HTR-8/SVneo (cell line): ENCODE measurements at regions not wholly inside any gene's neighbourhood (a gene's known extent, or its start where the extent isn't known, plus 50 kb on each side); places are given as distances from the start of the nearest gene placed in this dataset.

Source experiments
- DNase-seq: peaks from one replicate; pipeline ENCODE4 v3.0.0; 2011; ENCODE audit warnings: low spot score, mixed read lengths; ENCODE audit not compliant: insufficient read length
- FAIRE-seq: peaks from 2 replicates; lab custom pipeline; 2011; peaks lifted over from hg19 to GRCh38; lab: Jason Lieb, UNC

GRCh38 chr2:41597680-41598079, 450.1 kb upstream of the PKDCC start:
- no peak for FAIRE-seq
- DNase-seq: no peak

- no peak for DNase-seq
- no peak for FAIRE-seq
Measured at GRCh38 chr2:41598161-41598894, 449.5 kb upstream of the PKDCC start.

- DNase-seq: no peak
- FAIRE-seq: no peak
Measured at GRCh38 chr2:41600460-41600859, 447.4 kb upstream of the PKDCC start.

GRCh38 chr2:41602341-41602740, 445.5 kb upstream of the PKDCC start:
- no peak for FAIRE-seq
- no peak for DNase-seq

DNA sequence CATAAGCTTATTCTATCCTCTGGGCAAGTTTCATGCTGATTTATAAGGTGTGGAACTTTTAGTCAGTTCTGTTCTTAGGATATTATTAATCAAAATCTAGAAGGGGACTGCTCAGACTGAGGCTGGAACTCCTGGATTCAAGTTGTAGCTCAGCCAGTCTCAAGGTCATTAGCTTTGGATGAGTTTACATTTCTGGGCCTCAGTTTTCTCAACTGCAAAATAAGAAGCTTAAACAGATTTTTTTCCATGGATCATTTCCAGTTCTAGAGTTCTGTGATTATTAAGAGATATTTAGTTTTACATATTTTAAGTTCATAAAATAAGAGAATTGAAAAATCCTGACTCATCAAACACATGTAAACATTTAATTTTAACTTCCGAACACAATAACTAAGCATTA, 442.5 kb upstream of the PKDCC start:
- no peak for FAIRE-seq
- no peak for DNase-seq

GRCh38 chr2:41605914-41606313, 441.9 kb upstream of the PKDCC start:
- no peak for FAIRE-seq
- DNase-seq: no peak

- FAIRE-seq (no peak), DNase-seq (no peak)
Measured at GRCh38 chr2:41610501-41611190, 437.2 kb upstream of the PKDCC start.

GRCh38 chr2:41618754-41619153, 429.1 kb upstream of the PKDCC start:
- no peak for FAIRE-seq

DNA sequence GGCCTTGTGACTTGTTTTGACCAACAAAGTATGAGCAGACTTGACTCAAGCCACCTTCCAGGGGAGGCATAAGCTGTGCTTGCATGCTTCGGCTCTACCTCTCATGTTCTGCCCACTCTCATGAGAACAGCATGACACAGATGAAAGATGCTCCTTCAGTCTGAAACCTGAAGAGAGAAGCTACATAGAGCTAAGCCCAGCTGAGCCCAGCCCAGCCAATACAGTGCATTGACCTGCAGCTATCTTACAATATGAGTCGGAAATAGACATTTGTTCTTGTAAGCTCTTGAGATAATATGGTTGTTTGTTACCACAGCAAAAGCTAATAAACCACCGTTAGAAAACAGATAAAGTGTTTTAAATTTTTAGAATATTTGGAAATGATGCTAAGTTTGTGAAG, 426.7 kb upstream of the PKDCC start:
- FAIRE-seq: no peak

More at GRCh38 chr2:41618754-41619153, 429.1 kb upstream of the PKDCC start:
- DNase-seq: no peak

GRCh38 chr2:41621563-41621962, 426.3 kb upstream of the PKDCC start:
- DNase-seq: no peak
- FAIRE-seq: no peak

More for the DNA sequence above, 426.7 kb upstream of the PKDCC start:
- no peak for DNase-seq

DNA sequence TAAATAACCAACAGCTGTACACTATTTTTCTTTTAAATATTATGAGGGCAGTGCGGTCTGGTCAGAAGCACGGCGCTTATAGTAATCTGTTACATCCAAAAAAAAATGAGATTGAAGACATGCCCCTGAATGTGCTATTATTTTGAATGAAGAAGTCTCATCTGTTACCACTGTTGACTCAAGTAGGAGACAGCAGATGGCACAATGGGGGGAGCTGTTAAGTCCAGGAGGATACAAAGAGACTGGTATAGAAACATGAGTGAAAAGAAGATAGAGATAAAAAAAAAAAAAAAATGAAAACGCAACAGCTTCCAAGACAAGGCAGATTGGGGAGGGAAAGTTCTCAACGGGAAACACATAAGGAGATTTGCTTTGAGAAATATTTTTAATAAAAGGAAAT, 425.5 kb upstream of the PKDCC start:
- no peak for FAIRE-seq
- no peak for DNase-seq

DNA sequence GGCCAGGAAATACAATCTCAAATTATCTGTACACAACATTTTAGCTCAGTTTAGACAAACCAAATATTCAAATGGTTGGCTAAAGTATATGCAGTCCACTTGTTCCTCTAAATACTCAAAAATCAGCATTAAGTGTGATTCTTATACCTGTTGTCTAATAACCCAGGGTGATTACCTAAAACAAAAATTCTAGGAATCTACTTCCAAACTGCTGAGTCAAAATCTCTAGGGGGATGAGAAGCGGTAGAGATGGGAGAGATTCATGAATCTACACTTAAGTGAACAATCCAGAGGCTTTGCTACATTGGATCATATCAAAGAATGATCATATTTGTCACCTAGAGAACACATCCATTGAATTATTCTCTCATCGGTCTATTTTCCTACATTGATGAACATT, 420.9 kb upstream of the PKDCC start:
- DNase-seq: no peak
- no peak for FAIRE-seq

GRCh38 chr2:41634686-41635085, 413.1 kb upstream of the PKDCC start:
- FAIRE-seq: no peak
- no peak for DNase-seq

DNA sequence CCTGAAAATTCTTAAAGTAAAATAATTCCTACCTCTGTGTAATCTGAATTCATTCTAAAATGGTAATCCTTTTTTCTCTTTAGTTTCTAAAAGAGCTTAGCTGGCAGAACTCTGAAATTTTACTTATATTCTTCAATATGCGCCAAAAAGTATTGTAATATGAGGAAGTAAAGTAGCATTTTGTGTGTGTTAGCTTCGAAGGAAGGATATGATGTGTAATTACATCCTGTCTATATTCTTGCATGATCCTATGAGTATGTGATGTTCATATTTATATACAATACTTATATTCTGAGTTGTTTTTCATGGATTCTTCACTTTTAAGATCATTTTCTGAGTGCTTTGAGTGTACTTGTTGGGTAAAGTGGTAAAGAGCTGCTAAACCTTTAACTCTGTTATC, 402.9 kb upstream of the PKDCC start:
- FAIRE-seq (no peak), DNase-seq (no peak)

DNA sequence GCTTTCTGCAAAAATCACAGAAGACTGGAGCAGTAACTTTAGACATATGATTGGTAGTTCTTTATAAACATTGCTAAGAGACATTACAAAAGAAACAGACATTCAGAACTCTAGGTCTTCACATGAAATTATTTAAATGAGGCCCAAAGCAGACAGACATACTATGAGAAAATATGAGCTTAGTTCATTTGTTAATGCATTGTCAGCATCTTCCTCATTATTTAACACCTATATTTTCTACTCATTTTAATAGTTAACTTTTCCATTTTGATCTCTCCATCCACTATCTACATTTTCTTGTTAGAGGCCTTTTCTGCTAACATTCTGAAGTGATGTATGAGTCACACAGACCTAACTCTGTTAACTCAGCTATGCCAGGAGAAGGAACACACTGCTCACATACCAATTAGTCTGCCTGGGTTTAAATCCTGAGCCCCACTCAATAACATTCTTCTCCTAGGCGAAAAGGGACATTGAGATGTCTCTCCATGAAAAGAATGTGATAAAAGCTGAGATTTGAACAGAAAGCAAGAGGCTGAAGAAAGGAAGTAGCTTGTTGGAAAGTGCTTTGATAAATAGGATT, 400.3 kb upstream of the PKDCC start:
- no peak for DNase-seq
- FAIRE-seq: no peak

- FAIRE-seq (no peak), DNase-seq (no peak)
Measured at GRCh38 chr2:41657226-41657625, 390.6 kb upstream of the PKDCC start.

- DNase-seq (no peak), FAIRE-seq (no peak)
Measured at GRCh38 chr2:41659758-41660157, 388.1 kb upstream of the PKDCC start.

DNA sequence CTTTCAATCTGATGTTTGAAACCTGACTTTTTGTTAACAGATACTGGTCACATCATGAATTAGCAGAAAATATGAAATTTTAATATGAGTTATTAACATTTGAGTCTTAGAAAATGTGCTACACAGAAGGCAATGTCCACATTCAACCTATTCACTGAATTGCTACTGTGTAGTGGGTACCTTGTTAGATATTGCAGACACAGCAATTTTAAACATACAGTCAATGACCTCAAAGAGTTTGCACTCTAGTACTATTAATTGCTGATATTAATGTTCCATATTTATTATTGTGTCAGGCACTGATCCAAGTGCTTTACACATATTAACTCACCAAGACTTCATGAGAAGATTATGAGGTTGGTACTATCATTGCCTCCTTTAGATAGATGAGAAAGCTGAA, 385.4 kb upstream of the PKDCC start:
- FAIRE-seq: no peak

GRCh38 chr2:41663056-41663455, 384.8 kb upstream of the PKDCC start:
- FAIRE-seq (no peak), DNase-seq (no peak)

More for the DNA sequence above, 385.4 kb upstream of the PKDCC start:
- DNase-seq: no peak

DNA sequence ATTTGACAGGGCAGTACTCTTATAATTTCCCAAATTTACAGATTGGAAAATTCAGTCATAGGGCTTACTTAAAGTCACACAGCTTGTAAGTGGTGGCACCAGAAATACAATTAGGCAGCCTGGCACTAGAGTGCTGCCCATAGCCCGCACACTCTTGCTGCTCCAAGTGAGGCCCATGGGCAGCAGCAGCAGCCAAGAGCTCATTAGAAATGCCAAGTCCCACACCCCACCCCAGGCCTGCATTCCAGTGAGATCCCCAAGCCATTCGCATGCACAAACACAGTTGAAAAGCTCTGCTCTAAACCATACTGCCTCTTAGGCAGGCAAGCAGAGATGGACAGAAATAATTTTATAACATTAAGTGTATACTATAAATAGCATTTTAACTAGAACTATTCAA, 379.3 kb upstream of the PKDCC start:
- DNase-seq: no peak
- FAIRE-seq: no peak

DNA sequence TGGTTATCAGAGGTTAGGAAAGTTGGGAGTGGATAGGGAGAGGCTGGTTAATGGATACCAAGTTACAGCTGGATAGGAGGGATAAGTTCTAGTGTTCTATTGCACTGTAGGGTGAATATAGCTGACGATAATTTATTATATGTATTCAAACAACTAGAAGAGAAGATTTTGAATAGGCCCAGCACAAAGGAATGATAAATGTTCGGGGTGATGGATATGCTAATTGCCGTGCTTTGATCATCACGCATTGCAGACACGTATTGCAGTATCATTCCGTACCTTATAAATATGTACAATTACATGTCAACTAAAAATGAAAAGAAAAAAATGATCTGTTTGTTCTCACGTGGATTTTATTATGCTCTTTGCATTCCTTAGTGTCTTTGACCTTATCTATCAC, 369.2 kb upstream of the PKDCC start:
- no peak for DNase-seq
- FAIRE-seq: no peak
